GM19324 (cell line): ENCODE measurements at regions not wholly inside any gene's neighbourhood (a gene's known extent, or its start where the extent isn't known, plus 50 kb on each side); places are given as distances from the start of the nearest gene placed in this dataset.

ENCODE experiments used
- ATAC-seq: cut with Tn5 transposase; IDR thresholded peaks from one replicate; pipeline ENCODE4 v1.9.1; 2021; ENCODE audit warnings: mild to moderate bottlenecking, moderate library complexity; ENCODE audit not compliant: unreplicated experiment, low FRiP score

DNA sequence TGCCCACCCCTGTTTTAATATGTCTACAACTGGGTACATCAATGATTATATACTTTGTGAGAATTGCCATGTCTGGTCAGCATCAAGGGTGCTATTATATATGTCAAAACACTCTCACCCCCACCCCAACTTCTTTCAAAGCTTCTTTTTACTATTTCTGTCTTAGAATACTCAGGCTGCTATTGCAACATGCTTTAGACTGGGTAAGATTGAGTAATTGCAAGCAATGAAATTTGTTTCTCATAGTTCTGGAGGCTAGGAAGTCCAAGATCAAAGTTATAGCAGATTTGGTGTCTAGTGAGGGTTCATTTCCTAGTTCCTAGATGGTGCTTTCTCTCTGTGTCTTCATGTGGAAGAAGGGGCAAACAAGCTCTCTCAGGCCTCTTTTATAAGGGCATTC is 100.5 kb upstream of the KCNK1 start:
- ATAC-seq = no peak

DNA sequence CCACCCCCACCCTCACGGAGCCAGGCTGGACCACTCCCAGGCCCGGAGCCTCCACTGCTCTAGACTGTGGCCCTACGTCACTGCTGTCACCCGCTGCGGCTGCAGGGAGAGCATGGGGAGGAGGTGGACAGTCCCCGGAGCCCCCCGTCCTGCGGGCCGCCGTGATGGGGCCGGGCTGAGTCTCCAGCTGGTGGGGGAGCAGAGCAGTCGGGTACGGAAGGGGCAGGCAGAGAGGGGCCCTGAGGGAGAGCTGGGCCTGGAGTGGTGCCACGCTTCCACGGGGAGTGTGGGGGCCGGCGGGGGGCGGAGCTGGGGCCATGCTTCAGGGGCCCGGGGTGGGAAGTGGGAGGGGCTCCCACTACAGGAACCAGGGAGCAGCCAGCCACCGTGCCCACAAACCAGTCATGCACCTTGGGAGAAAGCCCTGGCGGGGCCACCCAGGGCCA is 98.9 kb upstream of the KCNK1 start:
- no peak for ATAC-seq

DNA sequence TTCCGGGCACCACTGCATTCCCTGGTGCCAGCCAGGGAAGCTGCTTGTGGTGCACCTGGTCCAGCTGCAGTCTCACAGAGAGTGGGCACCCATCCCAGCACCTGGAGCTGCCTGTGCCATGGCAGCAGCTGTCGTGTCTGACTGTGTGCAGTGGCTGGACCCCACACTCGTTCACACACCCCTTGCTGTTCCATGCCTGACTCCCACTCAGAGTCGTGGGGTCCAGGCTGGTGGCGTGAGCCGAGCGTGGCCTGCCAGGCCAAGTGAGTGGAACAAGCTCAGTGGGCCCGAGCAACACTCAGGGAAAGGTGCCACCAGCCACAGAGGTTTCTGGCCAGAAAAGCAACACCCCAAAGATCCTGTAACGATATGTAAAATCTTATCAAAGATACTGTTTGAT is 97.2 kb upstream of the KCNK1 start:
- no peak for ATAC-seq

DNA sequence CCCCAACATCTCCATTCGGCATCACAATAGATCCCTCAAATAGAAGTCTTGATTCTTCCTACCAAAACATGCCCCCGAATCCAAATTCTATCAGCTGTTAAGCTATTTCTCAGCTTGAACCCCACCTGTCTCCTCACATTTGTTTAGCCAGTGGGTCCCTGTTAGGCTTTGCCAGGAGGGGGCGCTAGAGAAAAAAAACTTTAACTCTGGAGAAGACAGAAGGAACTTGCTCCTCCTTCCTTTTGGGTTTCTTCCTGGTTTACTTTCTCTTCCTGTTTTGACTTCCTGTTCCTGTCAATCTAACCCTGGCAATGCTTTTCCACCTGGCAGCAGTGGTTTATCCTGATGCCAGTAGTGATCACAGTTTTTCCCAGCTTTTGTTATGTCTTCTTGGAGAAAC is 95.6 kb upstream of the KCNK1 start:
- no peak for ATAC-seq

DNA sequence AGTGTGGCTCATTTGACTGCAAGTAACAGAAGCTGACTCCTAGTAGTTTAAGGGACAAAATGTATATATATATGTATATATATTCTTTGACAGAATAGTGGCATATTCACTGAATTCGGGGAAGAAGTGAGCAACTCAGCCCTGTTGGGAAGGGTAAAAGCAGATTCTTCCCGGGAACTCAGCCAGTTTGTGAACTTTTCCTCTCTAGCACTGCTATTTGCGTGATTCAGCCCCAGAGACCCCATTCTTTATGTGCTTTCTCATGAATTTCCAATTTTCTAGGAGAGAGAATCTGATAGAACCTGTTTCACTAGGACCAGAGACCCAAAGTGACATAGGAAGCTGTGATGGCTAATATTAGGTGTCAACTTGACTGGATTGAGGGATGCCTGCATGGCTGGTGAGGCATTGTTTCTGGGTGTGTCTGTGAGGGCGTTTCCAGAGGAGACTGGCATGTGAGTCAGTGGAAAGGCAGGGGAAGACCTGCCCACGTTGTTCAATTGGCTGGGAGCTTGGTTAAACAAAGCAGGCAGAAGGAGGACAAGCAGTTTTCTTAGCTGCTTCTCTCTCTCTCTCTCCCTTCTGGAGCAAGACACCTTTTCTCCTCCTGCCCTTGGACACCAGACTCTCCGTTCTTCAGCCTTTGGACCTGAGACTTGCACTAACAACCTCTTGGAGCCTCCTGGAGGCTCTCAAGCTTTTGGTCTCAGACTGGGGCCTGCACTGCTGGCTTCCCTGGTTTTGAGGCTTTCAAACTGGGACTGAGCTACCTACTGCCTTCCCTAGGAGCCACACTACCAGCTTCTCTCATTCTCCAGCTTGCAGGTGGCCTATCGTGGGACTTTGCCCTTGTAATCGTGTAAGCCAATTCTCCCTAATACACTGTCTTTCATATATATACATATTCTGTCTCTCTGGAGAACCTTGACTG is 93.4 kb upstream of the KCNK1 start:
- ATAC-seq = no peak

DNA sequence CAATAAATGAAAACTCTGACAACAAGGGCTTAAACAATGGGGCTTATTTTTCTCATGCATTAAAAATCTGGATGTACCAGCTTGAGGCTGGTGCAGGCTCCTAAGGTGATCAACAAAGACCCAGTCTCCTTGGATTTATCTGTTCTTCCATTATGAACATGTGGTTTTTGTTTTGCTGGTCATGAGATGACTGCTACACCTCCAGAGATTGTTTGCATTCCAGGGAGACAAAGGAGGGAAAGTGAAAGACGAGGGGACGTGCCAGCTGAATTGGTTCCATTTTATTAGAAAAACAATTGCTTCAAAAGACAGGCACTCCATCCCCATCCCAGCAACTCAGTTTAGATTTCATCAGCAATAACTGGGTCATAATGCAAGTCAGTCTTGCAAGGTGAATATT is 90.9 kb upstream of the KCNK1 start:
- ATAC-seq = no peak

DNA sequence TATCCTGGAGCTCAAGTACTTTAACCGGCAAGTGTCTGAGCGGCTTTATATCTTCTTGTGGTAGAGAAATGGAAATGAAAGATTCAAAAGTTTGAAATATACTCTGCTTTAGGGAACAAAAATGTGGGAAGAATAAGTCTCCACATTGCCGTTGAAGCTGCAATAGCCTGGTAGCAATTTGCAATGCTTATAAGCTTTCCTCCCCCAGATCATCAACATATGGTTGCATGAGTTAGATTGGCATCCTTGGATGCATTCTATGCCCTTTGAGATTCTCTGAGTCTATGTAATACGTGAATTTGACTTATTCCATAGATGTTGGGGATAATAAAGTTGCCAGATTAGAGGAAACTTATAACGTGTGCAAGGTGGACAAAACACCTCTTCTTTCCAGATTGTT is 86.1 kb upstream of the KCNK1 start:
- ATAC-seq = no peak

DNA sequence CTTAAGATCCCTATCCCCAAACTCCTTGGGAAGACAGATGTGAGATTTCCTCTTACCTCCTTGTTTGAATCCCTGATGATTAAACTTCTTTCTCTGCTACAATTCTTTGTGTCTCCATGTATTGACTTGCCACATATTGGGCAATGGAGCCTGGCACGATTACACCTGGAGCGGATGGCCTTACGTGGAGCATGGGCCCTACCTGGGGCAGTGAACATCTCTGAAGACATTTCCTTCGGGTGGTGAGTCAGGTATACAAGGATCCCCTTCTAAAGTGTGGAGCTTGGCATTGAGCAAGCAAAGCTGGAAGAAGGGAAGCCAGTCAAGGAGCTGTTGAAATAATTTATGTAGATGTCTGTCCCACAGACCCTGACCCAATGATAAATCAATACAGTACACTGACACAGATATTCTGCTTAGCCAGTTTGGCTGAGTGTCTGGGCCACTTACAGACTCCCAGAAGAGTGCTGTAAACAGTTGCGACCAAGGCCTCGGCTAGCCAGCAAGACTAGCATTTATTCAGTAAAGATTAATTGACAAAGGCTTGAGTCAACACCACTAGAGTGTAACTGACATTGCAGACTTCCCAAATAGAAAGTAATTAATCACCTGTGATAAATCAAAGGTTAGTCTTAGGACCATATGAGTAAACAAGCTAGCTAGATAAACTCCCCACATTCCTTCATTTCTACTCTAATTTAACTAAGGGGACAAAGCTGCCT is 83.1 kb upstream of the KCNK1 start:
- no peak for ATAC-seq

DNA sequence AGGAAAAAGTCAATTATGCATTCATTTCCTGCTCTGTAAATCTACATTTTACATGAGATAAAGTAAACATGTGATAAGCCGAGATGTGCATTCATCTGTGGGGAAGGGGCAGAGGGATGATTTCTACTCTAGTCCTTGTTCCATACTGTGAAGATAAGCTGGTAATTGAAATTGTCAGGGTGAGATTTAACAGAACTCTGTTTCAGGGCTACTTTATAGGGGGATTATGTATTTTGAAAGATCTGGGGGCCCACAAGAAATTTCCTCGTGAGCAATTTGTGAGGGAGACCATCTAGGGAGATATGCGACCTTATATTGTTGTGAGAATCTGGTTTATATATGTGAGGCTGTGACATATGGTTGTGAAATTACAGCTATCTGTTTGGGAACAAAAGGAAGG is 73.1 kb upstream of the KCNK1 start:
- ATAC-seq = no peak

DNA sequence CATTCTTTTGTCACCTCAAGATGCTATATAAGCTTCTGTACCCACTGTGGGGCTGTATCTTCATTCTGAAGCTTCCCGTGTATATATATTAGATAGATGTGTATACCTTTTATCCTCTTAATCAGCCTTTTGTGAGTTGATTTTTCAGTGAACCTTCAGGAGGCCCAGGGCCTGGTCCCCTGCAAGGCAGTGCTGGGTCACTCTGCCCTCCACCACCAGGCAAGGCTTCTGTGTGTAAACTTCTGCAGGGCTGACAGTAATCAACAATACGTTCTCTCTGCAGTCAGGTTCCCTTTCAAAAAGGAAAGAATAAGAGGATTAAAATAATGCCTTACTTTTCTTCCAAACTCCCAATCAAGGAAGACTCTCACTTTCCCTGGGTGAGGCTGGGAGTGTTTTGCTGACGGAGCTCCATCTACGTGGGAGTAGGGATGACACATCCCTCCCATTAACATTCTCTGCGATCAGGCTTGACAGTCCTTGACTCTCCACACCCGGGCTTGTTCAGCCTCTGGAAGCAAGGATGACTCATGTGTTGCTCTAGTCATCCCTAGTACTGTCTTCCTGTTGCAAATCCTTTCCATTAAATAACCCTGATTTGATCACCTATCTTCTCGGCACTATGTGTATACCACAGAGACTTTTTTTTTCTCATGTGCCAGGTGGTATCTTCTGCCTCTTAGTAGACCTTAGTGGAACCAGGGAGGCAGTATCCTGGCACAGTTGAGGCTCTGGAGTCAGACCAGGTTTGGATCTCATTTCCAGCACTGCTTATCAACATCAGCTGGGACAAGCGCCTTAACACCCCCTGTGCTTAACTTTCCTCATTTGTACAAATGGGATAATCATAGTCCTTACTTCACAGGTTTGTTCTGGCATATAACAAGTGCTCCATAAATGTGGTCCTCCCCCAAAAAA is 70.3 kb upstream of the KCNK1 start:
- no peak for ATAC-seq

DNA sequence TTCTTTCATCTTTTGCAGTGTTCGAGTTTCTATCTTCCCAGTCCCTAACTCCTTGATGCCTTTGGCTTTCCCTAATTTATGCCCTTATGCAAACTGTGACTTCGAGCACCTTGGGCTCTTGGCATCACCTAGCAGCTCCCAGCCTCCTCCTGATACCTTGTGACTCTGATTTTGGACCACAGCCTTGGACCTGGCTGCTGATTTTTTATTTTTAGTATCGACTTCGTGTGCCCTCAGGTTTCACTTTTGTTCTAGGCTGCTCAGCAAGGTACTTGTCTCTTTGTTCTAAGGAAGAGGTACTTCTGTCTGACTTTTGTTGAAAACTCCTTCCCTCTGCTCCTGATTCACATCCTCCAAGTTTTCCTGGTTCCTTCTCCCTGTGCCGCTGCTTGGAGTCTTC is 69.6 kb upstream of the KCNK1 start:
- ATAC-seq = no peak

DNA sequence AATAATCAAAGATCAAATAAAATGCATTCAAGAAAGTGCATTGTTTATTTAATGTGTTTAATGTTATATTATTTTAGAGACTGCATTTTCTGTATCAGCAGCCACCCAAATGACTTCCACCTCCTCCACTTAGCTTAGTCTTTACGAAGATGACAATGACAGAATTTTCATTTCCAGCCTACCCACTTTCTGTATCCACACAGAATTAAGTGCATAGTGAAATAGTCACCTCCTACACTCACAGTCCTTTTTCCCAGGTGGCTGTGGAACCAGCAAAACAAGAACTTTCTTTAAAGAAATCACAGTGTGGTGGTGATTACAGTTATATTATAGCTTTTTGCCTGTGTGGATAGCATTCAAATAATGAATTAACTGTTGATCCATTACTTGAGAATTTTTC is 66.2 kb upstream of the KCNK1 start:
- ATAC-seq = no peak

DNA sequence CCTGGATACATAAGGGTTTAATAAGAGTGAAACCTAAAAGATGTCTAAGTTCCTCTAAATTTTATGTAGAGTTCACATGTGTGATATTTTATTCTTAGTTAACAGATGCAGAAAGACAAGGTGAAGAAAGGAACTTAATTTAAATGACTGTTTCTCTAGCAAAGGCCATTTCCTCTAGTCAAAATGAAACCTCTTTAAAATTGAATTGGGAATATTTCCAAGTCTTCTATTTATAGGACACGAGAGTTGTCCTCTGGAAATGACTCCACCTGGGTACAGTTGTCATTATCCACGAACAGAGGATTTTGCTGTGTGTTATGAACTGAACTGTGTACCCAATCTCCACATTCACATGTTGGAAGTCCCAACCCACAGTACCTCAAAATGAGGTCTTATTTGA is 64.5 kb upstream of the KCNK1 start:
- no peak for ATAC-seq

DNA sequence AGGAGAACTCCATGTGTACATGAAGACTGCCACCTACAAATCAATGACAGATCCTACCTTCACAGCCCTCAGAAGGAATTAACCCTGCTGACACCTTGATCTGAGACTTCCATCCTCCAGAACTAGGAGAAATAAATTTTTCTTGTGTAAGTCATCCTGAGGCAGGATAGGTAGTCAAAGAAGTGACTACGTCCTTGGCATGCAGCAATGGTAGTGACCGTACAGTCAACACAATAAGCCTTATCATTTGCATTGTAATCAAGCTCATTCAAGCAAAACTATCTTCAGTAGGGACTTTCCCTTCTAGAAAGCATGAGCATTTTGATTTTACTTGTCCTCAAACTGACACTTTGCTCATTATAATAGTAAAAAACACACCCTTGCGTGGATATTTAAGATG is 64.0 kb upstream of the KCNK1 start:
- no peak for ATAC-seq

DNA sequence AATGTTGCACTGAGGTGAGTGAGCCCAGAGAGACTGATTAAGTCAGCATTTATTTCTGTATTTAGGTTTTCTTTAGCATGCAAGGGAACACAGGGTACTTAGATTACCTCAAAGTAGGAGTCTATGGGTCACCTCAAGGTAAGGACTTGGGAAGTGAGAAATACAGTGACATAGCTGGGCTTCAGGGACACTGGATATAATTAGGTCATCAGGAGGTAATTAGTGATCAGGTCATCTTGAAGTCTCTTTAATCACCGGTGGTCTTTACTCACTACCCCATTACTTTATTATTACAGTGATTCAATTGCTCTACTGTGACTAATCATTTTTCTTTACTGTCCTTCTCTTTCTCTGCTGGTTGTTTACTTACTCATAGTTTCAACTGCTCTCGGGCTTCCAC is 59.9 kb upstream of the KCNK1 start:
- ATAC-seq = no peak

DNA sequence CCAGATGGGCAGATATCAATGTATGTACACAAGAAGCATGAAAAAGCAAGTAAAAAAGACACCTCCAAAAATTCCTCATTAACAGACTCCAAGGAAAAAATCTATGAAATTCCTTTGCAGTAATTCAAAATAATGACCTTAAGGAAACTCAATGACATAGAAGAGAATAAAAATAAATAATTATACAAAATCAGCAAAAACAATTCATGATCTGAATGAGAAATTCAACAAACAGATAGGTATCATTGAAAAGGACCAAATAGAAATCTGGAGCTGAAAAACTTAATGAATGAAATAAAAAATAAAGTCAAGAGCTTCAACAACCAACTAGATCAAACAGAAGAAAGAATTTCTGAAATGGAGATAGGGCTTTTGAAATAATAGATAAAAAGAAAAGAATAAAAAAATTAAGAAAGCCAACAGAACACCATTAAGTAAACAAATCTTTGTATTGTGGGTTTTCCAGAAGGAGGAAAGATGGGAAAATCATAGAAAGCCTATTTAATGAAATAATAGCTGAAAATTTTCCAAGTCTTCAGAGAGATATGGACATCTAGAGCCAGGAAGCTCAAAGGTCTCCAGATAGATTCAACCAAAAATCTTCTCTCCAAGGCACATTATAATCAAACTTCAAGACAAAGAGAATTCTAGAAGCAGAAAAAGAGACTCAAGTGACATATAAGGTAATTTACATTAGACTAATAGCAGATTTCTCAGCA is 52.0 kb upstream of the KCNK1 start:
- ATAC-seq = no peak
